SW480 (cell line): ENCODE measurements at regions not wholly inside any gene's neighbourhood (a gene's known extent, or its start where the extent isn't known, plus 50 kb on each side); places are given as distances from the start of the nearest gene placed in this dataset.
"Not testable (repeated sequence)": the region's sequence is repeated elsewhere in the genome, so short reads cannot be mapped to it uniquely, and the experiment has no call there.

Experiments used
- DNase-seq: peaks from one replicate; pipeline ENCODE4 v3.0.0-alpha.2; 2016; ENCODE audit warnings: low spot score

- no peak for DNase-seq
Observed at GRCh38 chr9:95784318-95784717, 91.2 kb upstream of the ERCC6L2 start.

DNA sequence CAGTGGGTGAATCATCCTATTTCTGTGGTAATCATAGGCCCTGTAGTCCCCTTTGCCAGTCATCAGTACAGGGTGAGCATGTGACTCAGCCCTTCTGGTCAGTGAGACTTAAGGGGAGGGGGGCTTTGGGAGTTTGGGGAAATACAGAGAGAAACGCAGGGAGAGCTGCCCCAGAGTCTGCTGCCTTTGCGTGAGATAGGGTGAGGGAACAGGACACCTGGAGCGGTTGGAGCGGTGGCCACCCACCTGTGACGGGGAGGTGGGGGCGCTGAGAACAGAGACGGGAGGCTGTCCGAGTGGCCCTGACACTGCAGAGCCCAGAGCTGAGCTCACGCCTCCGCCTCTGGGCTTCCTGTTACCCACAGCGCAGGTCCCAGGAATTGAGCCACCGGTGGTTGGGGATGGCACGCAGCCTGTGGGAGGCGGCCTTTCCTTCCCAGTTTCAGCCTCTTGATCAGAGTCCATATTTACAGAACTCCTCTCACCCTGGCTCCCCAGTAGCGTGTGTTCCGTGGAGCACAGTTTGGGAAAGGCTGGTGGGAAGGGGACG, 92.0 kb upstream of the ERCC6L2 start:
- DNase-seq, result peak; percentile 69

GRCh38 chr9:95780751-95781150, 94.7 kb upstream of the ERCC6L2 start:
- no peak for DNase-seq

DNA sequence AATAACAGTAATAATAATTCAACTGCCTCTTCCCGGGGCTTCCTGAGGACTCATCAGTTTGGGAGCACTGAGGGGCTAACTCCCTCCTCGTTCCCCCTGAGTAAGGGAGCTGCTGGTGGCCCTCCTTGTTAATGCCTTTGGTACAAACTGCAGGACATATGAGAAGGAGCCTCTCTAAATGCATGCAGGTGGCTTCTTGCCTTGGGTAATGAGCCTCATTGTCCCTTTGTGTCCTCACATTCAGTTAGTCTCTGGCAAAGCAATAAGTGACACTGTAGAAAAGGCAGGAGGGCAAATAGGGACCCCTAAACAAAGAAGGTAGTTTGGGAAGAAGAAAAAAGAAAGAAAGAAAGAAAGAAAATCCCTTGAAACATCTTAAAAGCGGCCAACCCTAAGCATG, 95.4 kb upstream of the ERCC6L2 start:
- DNase-seq, result no peak

GRCh38 chr9:95779597-95779996, 95.9 kb upstream of the ERCC6L2 start:
- DNase-seq, result not testable (repeated sequence)

DNA sequence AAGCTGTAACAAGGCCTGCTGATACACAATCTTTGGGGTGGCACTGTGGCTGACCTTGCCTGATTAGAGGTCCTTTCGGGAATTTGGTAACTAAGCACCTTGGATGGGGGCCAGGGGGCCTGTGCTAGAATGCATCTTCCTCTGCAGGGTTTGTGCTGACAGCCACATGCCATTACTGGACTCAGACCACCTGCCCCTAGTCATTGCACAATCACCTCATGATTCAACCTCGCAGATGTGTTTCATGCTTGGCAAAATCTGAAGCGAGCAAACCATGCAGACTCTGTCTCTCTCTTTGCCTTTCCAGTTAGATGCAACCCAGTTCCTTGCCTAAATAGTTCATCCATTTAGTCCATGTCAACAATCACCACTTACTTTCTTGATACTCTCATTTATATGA, 96.5 kb upstream of the ERCC6L2 start:
- no peak for DNase-seq

DNA sequence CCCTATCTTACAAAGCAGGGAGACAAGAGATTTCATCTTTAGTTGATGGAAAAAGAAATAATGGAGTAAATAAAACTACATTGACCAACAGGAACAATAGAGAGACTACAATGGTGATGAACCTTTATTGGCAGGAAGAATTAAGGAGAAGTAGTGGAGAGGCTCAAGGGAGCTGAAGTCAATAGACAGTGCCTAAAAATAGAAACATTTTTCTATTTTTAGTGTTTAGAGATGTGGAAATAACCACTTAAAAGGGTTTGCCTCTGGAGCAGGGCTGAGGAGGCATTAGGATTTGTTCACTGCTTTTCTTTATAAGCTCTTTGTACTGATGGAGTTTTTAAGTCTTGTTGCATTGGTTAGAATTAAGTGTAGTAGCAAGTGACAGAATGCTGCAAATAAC, 98.4 kb upstream of the ERCC6L2 start:
- DNase-seq, result no peak

DNA sequence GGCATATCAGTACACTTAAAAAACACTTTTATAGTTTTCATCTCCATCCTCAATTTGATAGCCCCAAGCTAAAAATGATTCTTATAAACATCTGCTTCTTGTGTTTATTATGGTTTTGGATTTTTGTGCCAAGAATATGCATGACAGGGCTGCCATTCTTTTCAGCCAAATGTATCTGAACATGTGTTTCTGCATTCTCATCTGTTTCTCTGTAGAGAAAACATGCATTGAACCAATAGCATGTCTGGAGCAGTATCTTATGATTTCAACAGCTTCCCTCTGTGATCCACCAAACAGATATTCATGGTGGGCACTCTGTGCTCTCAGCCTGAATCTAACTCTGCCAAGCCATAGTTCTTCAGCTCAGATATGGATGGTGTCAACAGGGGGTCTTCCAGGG, 99.3 kb upstream of the ERCC6L2 start:
- DNase-seq, result no peak

GRCh38 chr9:95775191-95775590, 100.3 kb upstream of the ERCC6L2 start:
- no peak for DNase-seq

DNA sequence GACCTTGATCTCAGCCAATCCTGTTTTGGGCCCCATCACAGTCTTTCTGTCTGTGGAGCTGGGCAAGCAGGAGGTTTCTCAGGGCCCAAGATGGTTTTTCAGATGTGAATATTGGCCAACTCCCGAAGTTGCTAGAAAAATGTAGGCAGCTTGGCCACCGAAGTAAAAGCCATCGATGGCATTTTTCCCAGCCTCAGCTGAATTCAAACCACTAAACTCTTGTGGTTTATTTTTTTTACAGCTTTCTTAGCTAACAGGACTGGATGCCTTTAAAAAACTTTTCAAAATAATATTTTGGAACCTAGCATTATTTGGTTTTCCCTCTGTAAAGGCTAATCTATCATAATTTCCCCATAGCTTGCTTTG, 102.5 kb upstream of the ERCC6L2 start:
- peak; percentile 17 for DNase-seq

DNA sequence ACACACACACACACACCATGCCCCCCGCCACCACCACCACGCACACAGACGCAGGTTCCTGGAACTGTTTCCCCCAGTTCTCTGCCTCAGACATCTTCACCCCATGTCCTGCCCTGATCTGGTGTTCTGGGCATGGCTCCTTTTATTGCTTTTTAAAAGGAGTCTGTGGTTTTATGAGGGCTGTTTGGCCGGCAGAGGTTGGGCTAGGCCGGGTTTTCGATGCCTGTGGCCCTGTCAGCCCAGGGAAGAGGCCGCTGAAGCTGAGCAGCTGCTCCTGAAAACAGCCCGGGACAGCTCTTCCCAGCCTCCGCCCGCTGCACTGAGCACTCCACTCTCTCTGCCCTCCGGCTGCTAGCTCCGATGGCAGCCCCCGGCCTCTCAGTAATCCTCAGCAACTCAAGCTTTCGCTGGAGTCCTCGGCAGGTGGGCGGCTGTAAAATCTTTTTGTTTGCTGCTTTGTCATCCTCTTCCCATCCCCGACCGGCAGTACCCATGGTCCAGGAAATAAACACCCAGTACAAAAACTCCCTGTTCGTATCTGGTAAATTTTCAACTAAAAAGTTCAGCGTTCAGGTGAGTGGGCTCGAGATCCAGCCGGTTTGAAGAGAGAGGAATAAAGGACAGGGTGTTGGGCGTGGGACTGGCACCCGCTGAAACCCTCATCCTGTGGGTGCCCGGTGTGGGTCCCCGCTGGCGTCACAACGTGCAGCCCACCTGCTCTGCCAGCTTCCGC, 103.0 kb upstream of the ERCC6L2 start:
- DNase-seq, result peak; percentile 83

DNA sequence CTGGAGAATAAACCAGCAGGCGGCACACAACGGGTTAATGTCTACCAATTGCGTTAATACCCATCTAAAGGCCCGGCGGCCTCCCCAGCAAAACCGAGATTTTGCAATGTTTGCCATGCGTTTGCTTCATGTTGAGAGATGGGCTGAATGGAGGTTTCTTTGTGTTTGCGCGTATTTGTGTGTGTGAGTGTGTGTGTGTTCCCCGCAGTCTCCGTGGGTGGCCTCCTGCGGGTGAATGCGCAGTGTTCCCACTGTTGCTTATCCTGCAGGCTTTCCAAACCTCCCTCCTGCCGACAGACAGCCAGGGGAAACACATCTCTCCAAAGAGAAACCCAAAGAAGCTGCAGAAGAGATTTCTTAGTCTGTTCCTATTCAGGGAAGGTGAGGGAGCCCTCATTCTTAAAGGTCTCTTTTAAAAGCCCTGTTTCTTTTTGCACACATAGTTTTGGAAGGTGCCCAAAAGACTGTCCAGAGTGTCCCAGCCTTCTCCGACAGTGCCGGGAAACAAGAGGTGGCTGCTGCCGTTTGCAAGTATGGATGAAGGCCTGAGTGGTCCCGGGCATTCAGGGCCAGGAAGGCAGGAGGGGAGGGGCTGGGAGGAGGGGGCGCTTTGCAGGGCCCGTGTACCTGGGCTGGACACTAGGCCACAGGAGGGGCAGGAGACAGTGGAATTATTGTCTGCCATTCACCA, 103.8 kb upstream of the ERCC6L2 start:
- peak; percentile 60 for DNase-seq

DNA sequence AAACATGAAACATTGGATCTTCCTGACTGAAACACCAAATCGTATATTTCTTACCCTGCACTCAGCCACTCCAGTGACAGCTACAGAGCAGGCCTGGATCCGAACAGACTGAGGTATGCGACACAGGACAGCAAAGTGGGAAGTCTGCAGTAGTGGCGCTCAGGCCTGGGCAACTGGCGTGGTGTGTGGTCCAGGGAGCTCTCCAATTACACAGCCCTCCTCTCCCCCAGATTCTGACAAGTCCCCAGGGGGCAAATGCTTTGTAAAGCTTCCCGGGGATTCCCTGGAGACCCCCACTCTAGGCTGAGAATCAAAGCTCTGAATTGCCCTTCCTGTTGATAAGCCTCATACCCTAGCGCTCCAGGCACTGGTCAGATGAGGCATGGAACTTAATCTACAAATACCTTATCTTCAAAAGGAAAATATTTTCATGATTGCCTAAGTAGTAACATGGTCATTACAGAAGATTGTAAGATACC, 104.8 kb upstream of the ERCC6L2 start:
- no peak for DNase-seq

- DNase-seq, result no peak
Observed at GRCh38 chr9:95769909-95770433, 105.5 kb upstream of the ERCC6L2 start.

DNA sequence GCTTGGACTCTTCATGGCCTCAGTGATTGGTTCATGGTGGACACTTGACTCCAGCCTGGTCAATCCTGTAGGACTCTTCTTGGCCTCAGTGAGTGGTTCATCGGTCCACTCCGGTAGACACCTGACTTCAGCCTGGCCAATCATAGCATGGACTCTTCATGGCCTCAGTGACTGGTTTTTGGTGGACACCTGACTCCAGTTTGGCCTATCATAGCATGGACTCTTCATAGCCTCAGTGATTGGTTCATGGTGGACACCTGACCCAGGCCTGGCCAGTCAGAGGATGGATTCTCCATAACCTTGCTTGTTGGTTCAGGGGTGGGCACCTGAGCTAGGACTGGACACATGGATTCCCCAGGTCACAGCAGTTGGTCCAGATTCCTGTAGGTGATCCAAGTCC, 106.0 kb upstream of the ERCC6L2 start:
- no peak for DNase-seq

DNA sequence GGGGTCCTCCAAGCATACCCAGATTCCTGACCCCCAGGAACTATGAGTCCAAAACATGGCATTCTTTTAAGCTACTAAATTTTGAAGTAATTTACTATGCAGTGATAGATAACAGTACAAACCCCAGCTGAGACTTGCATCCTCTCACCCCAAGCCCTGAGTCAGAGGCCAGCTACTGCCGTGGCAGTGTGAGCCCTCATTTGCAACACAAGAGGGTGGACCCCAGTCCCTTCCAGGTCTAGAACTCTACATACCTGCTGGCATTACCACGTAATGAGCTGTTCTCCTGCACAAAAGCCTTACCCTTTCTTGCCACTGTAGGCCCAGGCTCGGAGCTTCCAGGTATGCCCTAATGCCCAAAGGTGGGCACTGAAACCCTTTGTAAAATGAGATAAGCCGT, 108.6 kb upstream of the ERCC6L2 start:
- no peak for DNase-seq

DNA sequence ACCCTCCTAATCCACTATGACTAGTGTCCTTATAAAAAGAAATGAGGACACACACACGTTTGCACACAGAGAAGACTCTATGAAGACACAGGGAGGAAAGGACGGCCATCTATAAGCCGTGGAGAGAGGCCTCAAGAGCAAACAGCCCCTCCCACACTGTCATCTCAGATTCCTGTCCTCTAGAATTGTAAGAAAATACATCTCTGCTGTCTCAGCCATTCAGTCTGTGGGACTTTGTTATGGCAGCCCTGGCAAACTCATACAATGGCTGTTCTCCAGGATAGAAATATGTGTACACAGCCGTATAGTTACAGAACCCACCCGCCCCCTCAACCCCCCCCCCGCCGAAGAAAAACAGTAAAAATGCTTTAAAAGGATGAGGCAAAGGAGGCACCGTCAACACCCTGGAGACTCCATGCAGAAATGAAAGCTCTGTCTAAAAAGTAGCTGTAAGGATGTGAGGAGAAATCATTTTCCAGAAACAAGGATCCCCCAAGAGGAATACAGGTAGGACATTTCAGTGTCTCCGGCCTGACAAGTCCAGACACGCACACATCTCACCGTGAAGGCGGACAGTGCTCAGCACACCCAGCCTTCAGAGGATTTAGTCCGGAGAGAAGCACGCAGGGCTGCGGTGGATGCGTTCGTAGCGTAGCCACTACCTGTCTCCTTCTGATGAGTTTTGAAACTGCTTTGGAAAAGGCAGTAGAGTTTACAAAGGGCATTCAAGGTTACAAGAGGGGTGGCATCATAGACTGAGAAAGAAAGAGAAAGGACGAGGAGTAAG, 110.8 kb upstream of the ERCC6L2 start:
- DNase-seq, result peak; percentile 42

DNA sequence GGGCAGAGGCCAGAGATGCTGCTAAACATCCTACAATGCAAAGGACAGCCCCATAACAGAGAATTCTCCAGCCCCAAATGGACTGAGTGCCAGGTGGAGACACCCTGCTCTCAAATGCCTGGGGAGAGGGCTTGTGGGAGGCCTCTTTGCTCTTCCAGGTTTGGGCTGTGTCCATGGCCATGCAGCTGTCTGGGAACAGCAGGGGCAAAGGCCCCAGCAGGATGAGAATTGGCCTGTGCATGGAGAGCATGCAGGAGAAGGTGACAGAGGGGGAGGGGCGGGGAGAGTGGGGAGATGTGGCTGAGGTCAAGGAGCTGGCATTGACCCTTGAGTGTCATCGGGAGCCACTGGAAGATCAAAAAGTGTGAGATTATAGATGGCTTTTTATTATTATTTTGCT, 111.5 kb upstream of the ERCC6L2 start:
- DNase-seq, result no peak

GRCh38 chr9:95763006-95763405, 112.5 kb upstream of the ERCC6L2 start:
- DNase-seq, result no peak

- DNase-seq, result no peak
Observed at GRCh38 chr9:95762322-95762721, 113.2 kb upstream of the ERCC6L2 start.

GRCh38 chr9:95760791-95761190, 114.7 kb upstream of the ERCC6L2 start:
- DNase-seq, result no peak

- DNase-seq, result no peak
Observed at GRCh38 chr9:95757439-95757838, 118.1 kb upstream of the ERCC6L2 start.
